ENCODE measurements at regions not wholly inside any gene's neighbourhood (a gene's known extent, or its start where the extent isn't known, plus 50 kb on each side); places are given as distances from the start of the nearest gene placed in this dataset.
A peak's percentile ranks its signal among the peaks of the same experiment; 100 is the strongest.

DNA sequence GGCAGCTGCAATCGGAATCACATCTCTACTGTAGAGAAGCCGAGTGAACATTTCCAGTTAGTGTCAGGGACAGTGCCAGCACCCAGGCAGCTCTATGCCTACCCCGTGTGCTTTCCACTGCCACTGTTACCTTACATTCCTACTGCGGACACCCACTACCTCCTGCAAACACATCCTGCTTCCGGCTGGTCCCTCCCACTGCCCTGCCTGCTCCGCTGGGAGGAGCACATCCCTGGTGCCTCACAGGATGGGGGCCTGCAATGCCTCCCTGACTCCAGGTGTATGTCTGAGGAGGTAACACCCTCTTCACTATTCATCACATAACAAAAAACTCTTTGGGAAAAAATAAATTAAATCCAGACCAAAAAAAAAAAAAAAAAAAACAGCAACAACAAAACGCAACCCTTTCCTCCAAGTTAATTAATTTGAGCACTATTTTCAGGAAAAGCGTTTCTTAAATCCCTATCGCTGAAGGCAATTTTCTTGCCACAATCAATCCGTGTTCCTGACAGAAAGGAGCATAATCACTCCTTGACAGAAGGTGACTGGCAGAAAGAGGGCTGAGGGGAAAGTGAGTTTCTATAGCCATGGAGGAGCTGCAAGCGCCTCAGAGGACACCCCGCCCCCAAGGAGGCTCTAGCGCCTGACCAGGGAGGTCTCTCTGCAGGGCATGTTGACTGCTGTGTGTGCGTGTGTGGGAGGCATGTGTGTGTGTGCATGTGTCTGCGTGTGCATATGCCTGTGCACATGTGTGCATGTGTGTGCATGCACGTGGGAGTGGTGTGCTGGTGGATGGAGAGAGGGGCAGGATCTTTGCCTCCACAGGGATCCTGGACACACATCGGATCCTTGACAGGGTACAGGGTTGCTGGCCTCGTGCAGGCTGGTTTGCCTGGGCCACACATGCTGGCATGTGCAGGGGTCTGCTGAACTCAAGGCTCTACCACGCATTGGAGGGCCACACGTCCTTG is 134.8 kb upstream of the NTM start:
- no peak overlapping the region for H3K4me3 ChIP-seq (ENCODE audit: low read depth, low read length)
- DNase-seq (ENCODE audit: low read depth) = no peak
- TF ChIP-seq, protein P1, sequence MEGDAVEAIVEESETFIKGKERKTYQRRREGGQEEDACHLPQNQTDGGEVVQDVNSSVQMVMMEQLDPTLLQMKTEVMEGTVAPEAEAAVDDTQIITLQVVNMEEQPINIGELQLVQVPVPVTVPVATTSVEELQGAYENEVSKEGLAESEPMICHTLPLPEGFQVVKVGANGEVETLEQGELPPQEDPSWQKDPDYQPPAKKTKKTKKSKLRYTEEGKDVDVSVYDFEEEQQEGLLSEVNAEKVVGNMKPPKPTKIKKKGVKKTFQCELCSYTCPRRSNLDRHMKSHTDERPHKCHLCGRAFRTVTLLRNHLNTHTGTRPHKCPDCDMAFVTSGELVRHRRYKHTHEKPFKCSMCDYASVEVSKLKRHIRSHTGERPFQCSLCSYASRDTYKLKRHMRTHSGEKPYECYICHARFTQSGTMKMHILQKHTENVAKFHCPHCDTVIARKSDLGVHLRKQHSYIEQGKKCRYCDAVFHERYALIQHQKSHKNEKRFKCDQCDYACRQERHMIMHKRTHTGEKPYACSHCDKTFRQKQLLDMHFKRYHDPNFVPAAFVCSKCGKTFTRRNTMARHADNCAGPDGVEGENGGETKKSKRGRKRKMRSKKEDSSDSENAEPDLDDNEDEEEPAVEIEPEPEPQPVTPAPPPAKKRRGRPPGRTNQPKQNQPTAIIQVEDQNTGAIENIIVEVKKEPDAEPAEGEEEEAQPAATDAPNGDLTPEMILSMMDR (IDR thresholded peaks at IDR 0.05; ENCODE audit: insufficient read depth, low read length) = no peak

DNA sequence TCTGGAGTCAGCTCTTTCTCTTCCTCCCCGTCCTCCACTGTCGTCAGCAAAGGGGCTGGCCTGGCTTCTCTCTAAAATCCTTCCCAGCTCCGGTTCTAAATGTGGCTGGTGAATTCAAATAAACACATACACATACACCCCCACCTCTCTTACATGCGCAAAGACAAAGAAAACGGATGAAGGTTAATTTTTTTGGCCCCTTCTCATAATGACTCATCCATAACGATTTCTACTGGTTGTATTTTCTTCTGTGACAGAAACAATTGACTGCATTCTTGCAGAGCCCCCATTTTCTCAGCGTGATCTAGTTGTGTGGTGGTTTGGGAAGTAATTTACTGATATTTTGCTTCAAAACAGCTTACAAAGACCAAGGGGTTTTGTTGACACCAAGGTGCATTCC is 130.0 kb upstream of the NTM start:
- TF ChIP-seq, protein P1 (IDR thresholded peaks at IDR 0.05; ENCODE audit: insufficient read depth, low read length) = no peak
- peak; percentile 1 for DNase-seq (ENCODE audit: low read depth)

DNA sequence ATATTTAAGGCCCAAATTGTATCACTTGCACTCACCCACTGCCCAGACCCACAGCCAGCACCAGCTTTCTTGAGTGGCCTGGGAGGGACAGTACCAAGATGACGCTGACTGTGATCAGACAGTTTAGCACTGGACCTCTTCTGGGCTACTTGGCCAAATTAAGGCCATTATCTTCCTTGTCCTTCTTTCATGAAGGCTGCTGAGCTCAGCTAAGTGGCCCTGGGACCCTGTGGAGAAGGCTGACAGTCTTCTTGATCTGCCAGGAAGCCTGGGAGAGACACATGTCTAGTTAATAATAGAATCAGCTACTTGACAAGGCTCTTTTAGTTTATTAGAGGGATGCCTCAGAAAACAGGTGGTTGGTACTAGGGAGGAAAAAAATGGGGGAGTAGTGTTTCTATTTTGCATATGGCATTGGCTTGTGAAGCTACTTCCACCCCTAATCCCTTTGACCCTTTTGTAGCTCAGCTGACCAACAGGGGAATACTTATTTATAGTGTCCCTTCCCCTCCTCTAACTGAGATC is 127.9 kb upstream of the NTM start:
- DNase-seq (ENCODE audit: low read depth) = no peak
- TF ChIP-seq, protein P1 (IDR thresholded peaks at IDR 0.05; ENCODE audit: insufficient read depth, low read length) = no peak
- H3K4me3 ChIP-seq (ENCODE audit: low read depth, low read length) = no peak overlapping the region

More for the DNA sequence above, 130.0 kb upstream of the NTM start:
- H3K4me3 ChIP-seq (ENCODE audit: low read depth, low read length) = no peak overlapping the region

DNA sequence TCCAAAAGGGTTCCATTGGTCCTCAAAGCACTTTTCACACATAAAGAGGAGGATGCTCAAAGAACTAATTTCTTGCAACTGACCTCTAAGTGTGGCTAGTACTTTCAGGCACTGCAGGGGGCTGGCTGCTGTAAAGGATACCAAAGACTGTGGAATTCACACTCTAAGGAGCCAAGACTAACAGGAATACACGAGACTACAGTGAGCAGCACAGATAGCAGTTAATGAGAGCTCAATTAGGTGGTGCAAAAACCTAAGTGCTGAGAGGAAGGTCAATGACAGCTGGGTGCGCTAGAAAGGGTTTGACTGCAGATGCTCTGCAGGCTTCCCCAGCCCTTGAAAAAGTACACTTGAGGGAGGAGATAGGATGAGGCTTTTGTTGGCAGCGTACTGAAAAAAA is 124.3 kb upstream of the NTM start:
- no peak overlapping the region for H3K4me3 ChIP-seq (ENCODE audit: low read depth, low read length)
- DNase-seq (ENCODE audit: low read depth) = no peak
- TF ChIP-seq, protein P1 (IDR thresholded peaks at IDR 0.05; ENCODE audit: insufficient read depth, low read length) = no peak

DNA sequence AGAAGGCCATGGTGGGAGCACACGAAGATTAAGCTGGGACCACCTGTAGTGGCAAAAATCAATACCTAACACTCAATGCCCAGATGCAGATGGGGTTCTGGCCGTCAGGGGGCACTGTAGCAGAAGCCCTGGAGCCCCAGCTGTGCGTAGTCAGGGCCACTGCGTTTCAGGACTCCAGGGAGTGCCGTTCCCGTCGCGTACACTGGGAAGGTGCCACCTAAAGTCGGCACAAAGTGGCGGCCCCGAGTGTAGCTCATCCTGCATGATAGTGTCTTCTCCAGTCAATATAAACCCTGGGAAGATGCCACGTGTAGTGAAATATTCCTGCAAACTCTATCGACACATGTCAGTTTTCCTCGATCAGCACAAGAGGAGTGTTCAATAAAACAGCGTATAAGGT is 123.8 kb upstream of the NTM start:
- no peak for DNase-seq (ENCODE audit: low read depth)
- TF ChIP-seq, protein P1 (IDR thresholded peaks at IDR 0.05; ENCODE audit: insufficient read depth, low read length) = peak; percentile 25
- H3K4me3 ChIP-seq (ENCODE audit: low read depth, low read length) = no peak overlapping the region

- no peak for DNase-seq (ENCODE audit: low read depth)
- no peak overlapping the region for H3K4me3 ChIP-seq (ENCODE audit: low read depth, low read length)
- TF ChIP-seq, protein P1 (IDR thresholded peaks at IDR 0.05; ENCODE audit: insufficient read depth, low read length) = no peak
Measured at GRCh38 chr11:131248588-131248987, 121.8 kb upstream of the NTM start.
